ENCODE measurements at regions not wholly inside any gene's neighbourhood (a gene's known extent, or its start where the extent isn't known, plus 50 kb on each side); places are given as distances from the start of the nearest gene placed in this dataset.

GRCh38 chr22:49509016-49509415 lies 318.7 kb downstream of the BRD1 start:
- TF ChIP-seq CTCF (conservative IDR thresholded peaks at IDR 0.05; ENCODE audit: low read length) (no peak), EZH2phosphoT487 (IDR thresholded peaks at IDR 0.05; ENCODE audit: borderline replicate concordance) (no peak)
